AG08395 (cell line): ENCODE measurements at regions not wholly inside any gene's neighbourhood (a gene's known extent, or its start where the extent isn't known, plus 50 kb on each side); places are given as distances from the start of the nearest gene placed in this dataset.
"Not testable (repeated sequence)": the region's sequence is repeated elsewhere in the genome, so short reads cannot be mapped to it uniquely, and the experiment has no call there.

ENCODE experiments used
- DNase-seq: peaks from one replicate; pipeline ENCODE4 v3.0.0; 2012; ENCODE audit warnings: mixed read lengths, low spot score

DNA sequence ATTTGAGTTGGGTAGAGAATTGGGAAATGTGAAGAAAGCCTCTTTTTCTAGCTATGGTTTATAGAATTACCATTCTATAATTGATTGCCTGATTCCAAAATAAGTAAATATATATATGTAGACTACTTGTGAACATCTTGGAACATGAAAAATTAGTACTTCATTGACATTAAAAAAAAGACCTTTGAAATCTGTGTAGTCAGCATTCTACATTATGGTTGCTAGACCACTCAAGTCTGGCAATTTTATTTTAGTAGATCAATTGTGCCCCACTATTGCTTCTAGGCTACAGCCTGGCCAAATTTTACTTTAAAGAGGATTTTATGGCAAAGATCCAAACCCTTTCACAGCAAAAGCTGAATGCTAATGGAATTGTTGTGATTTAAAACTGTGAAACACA, 279.8 kb downstream of the IKZF2 start:
- no peak for DNase-seq

DNA sequence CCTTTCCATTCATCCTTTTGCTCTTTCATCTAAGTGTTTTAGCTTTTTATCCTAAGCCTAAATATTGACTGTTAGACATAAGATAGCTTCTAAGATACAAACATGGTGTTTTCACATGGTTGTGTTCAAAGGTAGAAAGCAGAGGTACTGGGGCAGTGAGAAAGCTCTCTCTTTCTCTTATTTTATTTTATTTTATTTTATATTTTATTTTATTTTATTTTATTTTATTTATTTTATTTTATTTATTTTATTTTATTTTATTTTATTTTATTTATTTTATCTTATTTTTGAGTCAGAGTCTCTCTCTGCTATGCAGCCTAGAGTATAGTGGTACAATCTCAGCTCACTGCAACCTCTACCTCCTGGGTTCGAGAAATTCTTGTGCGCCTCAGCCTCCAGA, 287.2 kb downstream of the IKZF2 start:
- DNase-seq: no peak

DNA sequence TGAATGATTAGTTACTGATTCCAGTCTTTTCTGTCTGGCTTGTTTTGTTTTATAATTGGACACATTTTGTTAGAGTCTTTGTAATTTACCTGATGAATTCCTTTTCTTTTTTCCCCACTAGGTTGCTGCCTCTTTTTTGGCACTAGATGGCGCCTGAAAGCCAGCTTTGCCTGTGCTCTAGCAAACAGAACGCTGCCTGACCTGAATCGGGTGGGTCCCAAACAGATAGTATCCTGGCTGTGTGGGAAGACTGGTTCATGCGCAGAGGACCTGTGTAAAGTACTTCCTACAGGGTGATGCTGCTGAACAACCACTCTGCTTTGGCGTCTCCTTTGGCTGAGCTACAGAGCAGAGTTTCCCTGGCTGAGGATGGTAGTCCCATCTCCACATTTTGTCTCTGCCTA, 288.2 kb downstream of the IKZF2 start:
- no peak for DNase-seq

DNA sequence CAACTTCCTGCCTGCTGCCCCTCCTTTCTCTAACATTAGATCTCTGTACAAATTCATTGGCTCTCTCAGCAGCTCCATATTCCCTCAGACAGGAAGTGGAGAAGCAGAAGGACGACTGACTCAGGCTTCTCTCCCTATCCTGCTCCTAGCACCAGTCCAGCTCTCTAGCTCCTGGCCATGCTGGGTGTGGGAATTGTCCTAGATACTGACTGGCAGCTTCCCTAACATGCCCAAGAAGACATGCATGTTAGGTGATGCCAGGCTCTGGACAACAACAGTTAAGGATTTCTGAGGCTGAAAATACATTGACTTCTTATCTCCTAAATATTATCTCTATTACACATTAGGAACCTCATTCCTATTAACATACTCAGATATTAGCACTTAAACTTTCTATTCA, 292.9 kb downstream of the IKZF2 start:
- DNase-seq: no peak

DNA sequence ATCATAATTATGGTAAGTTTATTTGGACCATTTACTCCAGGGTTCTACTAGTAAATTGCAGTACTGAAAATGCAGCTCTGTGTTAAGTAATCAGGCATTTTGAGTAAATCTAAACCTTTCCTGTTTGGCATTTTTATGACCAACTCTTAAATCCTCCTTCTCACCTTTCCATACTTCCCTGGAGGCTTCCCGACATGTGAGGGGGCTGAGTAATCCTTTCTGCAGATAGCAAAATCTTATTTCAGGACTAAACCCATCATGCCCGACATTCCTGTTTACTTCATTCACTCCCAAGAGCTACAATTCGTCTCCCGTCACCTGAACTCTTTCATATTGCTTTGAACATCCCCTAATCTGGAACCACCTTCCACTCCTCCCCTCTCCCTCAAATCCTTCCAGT, 296.6 kb downstream of the IKZF2 start:
- no peak for DNase-seq

DNA sequence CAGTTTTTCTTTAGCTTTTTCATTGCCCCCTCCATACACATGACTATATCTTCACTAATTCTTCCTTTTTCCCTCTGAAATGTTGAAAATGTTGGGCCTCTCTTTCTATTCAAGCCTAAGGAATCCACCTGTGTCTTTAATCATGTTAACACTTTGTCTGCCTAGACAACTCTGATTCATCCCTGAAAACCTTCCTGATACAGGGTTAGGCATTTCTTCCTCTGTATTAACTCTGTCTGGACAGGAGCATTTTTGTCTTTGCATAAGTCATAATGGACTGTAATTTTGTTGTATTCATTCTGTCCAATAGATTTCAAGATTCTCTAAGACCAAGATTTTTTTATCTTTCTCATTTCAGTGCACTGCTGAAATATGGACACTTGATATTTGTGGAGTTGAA, 297.3 kb downstream of the IKZF2 start:
- DNase-seq: no peak

DNA sequence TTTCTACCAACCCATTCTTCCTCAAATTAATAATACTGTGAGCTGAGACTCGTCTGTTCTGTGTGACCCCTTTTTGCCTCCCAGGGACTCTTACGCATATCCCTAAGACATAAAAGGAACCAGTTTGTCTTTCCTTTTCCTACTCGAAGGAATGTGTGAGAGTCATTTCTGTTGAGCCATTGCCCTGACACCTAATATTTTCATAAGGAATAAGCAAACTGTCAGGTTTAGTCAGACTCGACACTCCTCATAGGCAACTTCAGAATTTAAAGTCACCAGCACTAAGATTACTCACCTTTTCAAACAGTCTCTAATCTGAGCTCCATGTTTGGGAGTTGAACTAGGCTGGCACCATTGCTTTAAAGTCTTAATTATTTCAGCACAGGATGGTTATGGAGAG, 305.5 kb downstream of the IKZF2 start:
- peak; percentile 36 for DNase-seq

DNA sequence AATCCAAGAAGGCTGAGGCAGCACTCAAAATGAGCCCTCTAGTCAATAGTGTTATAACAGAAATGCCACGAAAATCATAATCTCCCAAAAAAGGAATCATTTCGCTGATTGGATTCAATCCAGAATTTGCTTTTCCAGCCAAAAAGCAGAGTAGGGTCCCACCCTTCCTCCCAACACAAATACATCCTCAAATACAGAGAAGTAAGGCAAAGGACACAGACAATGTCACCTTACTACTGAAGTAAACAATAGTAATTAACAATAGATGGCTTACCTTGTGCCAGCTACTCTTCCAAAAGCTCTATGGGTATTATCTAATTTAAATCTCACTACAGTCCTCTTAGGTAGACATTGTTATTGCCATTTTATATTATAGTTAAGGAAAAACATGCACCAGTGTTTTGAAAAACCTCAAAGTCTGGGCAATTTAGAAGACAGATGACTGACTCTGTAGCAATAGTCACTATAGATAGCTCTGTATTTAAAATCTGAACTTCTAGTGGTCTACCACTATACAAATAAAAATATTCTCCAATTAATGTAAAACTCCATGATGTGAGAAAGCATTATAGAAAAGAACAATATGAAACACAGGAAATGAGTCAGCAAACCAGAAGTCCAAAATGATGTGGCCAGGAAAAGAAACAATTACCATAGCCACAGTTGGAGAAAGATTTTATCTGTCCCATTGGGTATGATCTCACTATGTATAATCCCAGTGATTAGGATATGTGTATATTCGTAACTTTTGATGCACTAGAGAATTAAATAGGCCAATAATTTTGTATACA, 305.0 kb upstream of the ERBB4 start:
- DNase-seq: peak; percentile 64

DNA sequence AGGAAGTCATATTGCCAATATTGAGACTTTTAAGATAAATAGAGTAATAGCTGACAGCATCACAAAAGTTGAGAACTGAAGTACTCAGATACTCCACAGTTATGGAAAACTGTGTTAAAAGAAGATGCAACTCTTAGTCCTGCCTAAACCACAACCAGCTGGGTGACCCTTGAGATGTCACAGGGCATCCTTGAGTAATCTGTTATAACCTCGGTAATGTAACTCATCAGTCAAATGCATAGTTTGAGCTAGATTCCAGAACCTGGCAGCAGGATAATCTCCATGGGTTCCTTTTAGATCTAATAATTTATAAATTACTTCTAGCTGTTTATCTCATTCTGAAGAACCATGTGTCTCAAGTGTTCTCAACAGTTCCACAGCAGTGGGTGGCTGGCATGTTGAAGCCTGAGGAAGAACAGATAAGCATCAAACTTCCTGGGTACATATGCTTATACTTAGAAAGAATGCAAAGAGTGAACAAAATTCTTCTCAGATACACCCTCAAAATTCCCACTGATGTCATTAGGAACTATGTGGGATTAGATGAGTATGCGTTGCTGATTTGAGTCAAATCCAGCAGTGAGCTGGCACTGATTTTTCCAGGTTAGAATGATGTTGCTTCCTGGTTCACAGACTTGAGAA, 304.1 kb upstream of the ERBB4 start:
- DNase-seq: peak; percentile 61

DNA sequence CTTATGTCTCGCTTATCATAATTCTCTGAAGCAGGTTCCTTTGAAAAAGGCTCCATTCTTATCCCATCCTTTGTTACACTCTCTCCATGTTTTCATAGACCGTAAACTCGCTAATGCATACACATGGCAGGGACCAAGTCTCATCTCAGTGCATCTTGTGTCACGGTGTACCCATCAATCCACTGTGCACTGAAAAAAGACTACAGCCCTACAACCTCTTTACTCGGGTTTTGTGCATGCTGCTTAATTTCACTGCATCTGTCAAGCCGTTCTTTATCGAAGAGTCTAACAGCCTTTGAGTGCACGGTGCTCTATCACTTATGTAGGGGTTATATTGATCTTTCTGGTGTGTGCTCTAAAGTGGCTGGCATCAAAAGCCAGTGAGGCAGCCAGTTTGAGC, 302.9 kb upstream of the ERBB4 start:
- no peak for DNase-seq

DNA sequence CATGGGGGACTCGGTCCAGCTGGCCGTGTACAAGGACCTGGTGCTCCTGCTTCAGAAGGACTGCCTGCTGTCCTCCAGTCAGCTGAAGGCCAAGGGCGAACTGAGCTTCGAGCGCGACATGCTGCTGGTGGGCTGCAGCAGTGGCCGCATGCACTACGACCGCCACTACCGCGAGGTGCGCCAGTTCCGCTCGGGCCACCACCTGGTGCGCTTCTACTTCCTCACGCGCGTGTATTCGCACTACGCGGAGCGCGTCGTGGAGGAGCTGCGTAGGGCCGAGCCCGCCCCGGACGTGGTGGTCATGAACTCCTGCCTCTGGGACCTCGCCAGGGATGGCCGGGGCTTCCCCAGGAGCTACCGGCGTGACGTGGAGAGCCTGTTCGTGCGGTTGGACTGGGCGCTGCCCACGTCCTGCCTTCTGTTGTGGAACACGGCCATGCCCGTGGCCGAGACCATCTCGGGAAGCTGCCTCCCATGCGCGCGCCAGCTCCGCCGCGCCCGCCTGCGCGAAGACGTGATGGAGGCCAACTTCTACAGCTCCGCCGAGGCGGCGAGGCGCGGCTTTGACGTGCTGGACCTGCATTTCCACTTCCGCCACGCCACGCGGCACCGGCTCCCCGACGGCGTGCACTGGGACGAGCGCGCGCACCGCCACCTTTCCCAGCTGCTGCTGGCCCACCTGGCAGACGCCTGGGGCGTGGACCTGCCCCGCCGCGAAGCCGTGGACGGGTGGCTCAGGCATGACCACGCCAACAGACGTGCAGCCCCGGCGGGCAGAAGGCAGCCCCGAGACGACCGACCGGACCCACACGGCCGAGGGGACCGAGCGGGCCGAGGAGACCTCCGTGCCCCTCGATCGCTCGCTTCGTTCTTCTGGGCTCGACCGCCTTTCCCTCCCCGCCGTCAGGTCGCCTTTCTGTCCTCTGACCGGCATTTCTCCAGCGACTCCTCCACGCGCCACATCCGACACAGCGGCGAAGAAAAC, 293.9 kb upstream of the ERBB4 start:
- DNase-seq: no peak

DNA sequence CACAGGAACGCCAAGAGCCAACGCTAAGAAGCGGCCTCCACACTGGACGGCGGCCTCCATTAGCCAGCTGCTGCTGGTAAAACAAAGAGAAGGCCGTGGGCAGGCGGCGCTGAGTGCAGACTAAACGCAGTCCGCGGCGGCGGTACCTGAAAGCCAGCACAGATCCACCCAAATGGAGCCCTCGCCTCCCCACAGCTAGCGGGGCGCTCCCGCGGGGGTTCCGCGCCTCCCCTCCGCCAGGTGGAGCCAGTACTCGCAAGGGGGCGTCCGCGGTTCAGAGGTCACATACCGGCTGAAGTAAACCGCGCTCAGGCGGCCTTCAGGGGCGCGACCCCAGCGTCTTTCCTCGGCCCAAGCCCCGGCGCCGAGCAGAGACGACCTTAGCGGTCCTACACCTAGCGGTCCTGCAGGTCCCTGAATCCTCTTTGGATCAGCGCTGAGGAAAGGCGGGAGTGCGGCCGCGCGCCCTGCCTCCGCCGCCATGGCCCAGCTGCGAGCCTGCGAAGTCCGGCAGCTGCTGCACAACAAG, 293.1 kb upstream of the ERBB4 start:
- no peak for DNase-seq

DNA sequence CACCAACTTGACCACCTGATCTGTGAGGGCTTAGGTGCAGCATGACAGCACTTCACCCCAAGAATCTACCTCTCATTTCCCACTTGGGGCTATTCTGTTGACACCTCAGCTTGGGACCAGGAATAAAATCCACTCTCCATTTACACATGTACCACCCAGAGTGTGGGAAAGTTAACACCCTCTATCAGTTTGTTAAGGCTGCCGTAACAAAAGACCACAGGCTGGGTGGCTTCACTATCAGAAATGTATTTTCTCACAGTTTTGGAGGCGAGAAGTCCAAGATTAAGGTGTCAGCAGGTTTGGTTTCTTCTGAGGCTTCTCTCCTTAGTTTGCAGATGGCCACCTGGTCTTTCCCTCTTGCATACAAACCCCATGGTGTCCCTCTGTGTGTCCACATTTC, 277.7 kb upstream of the ERBB4 start:
- no peak for DNase-seq

DNA sequence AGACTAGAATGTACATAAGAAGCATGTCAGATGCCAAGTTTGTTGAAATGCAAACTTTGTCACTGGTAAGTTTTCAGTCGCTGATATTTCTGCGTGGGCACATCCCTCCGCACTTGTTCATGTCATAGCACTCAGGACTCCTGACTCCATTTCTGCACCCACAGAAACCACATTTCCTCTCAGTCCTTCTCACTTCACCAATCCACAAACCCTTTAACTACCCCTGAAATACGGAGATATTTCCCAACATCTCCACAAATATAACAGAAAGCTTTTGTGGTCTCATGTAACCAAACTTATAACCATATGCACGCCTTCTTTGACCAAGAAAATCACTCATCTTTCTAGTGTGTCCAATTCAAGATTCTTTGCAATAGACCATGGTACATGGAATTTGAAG, 276.9 kb upstream of the ERBB4 start:
- DNase-seq: no peak

DNA sequence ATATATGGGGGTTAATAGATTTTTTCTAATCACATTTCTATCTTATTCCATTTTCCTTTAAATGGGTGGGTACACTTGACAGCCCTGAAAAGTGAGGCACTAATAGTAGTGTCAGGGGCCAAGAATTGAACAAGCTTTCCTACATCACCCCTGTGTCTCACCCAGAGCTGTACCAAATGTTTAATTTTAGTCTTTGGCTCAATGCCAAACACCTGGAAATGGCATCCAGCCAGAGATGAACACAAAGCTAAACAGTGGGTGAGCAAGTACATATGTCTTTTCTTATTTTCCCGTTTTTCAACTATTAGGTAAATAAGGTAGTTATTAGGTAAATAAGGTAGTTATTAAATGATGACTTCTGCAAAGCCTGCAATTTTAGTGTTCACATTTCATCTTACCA, 276.3 kb upstream of the ERBB4 start:
- no peak for DNase-seq

DNA sequence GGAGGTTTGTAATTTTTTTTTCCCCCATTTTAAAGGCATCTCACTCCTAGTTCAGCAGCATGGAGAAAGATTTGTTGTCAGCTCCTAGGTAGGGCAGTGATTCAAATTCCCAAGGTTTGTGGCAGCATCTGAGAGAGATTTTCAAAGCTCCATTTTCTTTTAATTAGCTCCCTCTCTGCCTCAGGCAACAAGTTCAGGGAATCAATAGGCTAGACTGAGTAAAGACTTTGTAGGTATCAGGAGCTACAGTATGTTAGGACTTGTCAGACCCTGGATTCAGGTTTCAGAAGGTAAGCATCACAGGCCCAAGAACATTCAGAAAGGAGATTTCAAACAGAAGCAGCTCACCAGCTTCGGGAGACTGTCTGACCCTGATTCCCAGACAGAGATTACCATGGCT, 273.3 kb upstream of the ERBB4 start:
- no peak for DNase-seq

DNA sequence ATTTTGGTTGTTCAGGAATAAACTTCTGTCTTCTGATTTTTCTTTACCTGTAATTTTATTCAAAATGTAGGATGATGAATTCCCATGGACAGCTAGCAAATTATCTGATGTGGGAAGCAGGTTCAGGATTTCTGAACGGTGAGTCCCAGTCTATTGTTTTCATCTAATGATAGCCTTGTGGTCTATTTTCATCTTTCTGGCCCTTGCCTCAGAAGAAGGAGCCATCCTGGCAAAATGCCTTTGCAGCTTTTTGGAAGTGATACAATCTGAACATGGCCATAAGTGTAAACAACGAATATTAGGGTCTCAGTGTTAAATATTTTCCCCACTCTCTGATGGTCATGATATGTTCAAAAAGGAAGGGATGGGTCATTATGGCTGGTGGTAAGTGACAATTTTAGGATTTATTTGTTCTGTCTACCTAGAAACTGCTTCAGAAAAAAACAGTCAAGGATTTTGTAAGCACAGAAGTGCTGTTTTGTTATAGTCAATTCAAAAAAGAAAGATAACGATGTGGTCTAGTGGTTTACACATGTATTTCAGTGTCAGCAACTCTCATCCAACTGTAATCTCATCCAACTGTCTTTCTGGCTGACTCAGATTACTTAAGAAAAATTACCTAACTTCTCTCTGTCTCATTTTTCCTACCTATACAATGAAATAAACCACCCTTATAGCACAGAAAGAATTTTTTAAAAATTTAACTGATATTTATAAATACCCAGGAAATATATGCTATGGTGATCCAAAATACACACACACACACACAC, 272.6 kb upstream of the ERBB4 start:
- peak; percentile 16 for DNase-seq

DNA sequence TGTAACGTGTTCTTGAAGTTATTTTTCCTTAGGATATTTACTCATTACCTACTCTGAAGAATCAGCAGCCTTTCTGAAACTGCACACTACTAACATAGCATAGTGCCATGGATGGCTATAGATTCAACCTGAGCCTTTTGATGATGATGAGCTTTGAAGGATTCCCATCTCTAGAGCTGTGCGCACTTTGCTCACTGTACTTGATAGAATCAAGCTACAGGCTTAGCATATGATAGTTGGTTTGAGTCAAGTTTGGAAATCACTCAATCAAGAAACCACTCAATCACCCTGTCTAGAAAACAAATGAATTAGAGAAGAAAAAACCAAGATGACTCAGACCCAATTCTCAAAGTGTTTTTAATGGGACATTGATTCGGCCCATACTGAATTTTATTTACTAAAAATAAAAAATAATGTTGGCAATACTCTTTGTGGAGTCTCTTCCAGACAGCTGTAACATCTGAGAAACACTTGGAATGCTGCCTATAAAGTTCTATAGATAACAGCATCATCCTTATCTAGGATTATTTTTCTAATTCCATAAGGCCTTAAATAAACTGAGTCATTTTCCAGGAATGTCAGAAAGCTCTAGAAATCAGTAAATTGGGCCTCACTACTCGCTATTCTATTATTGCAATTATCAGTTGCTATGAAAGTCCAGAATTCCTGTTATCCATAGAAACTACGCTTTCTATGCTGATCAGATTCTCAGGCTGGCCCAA, 259.0 kb upstream of the ERBB4 start:
- no peak for DNase-seq

DNA sequence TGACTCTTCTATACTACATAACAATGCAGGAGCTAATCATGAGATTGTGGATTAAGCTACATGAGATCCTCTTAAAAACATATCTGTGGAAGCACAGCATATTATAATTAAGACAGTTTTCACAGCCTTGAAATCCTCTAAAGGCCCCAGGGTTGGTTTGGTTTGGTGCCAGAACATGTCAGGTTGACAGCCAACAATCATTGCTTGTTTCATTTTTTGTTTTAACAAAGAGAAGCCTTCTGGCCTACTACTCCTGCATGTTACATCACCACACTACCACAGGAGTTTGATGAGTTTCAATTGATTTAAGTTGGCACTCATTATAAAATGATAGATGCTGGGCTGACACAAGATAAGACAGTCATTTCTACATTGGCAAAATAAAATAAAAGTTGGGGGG, 255.9 kb upstream of the ERBB4 start:
- DNase-seq: no peak

DNA sequence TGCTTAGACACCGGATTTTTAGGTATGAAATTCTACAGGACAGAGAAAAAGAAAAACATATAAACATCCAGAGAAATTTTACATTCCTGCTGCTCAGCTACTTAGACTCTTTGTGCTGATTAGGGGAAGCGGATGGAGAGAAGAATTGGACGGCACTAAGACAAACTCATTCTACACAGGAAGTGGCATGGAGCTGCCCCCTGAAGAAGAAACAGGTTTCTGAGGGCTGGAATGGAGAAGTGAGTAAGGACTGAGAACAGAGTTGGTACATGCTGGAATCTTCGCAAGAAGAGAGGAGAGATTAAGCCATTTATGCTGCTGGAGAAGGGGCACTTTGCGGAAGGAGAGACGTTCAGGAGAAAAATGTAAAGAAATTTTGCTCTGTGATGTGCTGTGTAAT, 253.0 kb upstream of the ERBB4 start:
- DNase-seq: no peak

DNA sequence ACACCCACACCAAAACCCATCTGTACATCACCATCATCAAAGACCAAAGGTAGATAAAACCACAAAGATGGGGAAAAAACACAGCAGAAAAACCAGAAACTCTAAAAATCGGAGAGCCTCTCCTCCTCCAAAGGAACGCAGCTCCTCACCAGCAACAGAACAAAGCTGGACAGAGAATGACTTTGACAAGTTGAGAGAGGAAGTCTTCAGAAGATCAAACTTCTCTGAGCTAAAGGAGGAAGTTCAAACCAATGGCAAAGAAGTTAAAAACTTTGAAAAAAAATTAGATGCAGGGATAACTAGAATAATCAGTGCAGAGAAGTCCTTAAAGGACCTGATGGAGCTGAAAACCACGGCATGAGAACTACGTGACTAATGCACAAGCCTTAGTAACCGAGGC, 247.5 kb upstream of the ERBB4 start:
- not testable (repeated sequence) for DNase-seq
